ENCODE measurements at regions not wholly inside any gene's neighbourhood (a gene's known extent, or its start where the extent isn't known, plus 50 kb on each side); places are given as distances from the start of the nearest gene placed in this dataset.
"Not testable (repeated sequence)": the region's sequence is repeated elsewhere in the genome, so short reads cannot be mapped to it uniquely, and the experiment has no call there.

GRCh38 chr4:57338861-57339260 is 228.7 kb upstream of the IGFBP7 start:
- TF ChIP-seq, protein P1, sequence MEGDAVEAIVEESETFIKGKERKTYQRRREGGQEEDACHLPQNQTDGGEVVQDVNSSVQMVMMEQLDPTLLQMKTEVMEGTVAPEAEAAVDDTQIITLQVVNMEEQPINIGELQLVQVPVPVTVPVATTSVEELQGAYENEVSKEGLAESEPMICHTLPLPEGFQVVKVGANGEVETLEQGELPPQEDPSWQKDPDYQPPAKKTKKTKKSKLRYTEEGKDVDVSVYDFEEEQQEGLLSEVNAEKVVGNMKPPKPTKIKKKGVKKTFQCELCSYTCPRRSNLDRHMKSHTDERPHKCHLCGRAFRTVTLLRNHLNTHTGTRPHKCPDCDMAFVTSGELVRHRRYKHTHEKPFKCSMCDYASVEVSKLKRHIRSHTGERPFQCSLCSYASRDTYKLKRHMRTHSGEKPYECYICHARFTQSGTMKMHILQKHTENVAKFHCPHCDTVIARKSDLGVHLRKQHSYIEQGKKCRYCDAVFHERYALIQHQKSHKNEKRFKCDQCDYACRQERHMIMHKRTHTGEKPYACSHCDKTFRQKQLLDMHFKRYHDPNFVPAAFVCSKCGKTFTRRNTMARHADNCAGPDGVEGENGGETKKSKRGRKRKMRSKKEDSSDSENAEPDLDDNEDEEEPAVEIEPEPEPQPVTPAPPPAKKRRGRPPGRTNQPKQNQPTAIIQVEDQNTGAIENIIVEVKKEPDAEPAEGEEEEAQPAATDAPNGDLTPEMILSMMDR (IDR thresholded peaks at IDR 0.05): not testable (repeated sequence)
- TF ChIP-seq EP300, POLR2A (IDR thresholded peaks at IDR 0.05): not testable (repeated sequence)
